Brain microvascular endothelial cell (primary cell): ENCODE measurements at regions not wholly inside any gene's neighbourhood (a gene's known extent, or its start where the extent isn't known, plus 50 kb on each side); places are given as distances from the start of the nearest gene placed in this dataset.
"Not testable (repeated sequence)": the region's sequence is repeated elsewhere in the genome, so short reads cannot be mapped to it uniquely, and the experiment has no call there.

Experiments
- DNase-seq: peaks from one replicate; pipeline ENCODE4 v3.0.0-alpha.2; 2020
- H3K27ac ChIP-seq: fragments of 250-450 bp; sonication (Bioruptor Pico); 2 replicates; pipeline ENCODE4 v1.5.1; 2020; ENCODE audit warnings: mild to moderate bottlenecking, moderate library complexity
- H3K27me3 ChIP-seq: fragments of 250-450 bp; sonication (Bioruptor Pico); replicated peaks from 2 replicates; pipeline ENCODE4 v1.5.1; 2020; ENCODE audit warnings: mild to moderate bottlenecking
- H3K36me3 ChIP-seq: fragments of 250-450 bp; sonication (Bioruptor Pico); replicated peaks from 2 replicates; pipeline ENCODE4 v1.5.1; 2020; ENCODE audit warnings: mild to moderate bottlenecking
- H3K4me3 ChIP-seq: 2 replicates; pipeline ENCODE4 v1.5.1; 2011; ENCODE audit warnings: low read depth, mild to moderate bottlenecking, control low read depth, low read length, moderate library complexity
- in situ Hi-C: cut with HindIII; loops from 2 replicates; pipeline ENCODE4 v1.10.0; 2017; ENCODE audit warnings: low sequenced_read_pairs, low pct_ligation_motif_present

- H3K27ac ChIP-seq, in situ Hi-C loops, DNase-seq, H3K27me3 ChIP-seq, H3K36me3 ChIP-seq, H3K4me3 ChIP-seq: not testable (repeated sequence)
Observed at GRCh38 chr5:177664737-177665136, 64.8 kb downstream of the B4GALT7 start.

GRCh38 chr5:177665172-177665571, 65.2 kb downstream of the B4GALT7 start:
- DNase-seq, H3K27ac ChIP-seq, H3K4me3 ChIP-seq, in situ Hi-C loops, H3K27me3 ChIP-seq, H3K36me3 ChIP-seq: not testable (repeated sequence)

DNA sequence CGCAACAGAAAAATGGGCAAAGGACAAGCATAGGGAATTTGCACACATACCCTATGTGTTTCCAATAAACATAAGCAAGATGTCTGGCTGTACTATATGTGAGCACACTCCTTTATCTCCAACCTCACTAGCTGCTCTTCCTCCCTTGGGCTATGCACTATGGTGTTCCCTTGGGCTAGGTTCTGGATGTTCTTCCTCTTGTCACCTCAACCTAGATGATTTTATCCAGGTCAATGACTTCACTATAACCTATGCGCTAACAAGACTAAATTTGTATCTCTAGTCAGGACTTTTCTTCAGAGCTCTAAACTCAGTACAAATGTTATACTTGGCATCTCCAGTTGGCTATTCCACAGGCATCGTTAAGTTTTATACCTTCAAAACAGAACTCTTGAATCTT, 66.0 kb downstream of the B4GALT7 start:
- DNase-seq, H3K36me3 ChIP-seq, H3K4me3 ChIP-seq, H3K27ac ChIP-seq, H3K27me3 ChIP-seq, in situ Hi-C loops: not testable (repeated sequence)

GRCh38 chr5:177671035-177671754, 71.3 kb downstream of the B4GALT7 start:
- in situ Hi-C loops, DNase-seq, H3K27ac ChIP-seq, H3K36me3 ChIP-seq, H3K27me3 ChIP-seq: not testable (repeated sequence)
- peak overlapping the region; percentile 39 for H3K4me3 ChIP-seq

DNA sequence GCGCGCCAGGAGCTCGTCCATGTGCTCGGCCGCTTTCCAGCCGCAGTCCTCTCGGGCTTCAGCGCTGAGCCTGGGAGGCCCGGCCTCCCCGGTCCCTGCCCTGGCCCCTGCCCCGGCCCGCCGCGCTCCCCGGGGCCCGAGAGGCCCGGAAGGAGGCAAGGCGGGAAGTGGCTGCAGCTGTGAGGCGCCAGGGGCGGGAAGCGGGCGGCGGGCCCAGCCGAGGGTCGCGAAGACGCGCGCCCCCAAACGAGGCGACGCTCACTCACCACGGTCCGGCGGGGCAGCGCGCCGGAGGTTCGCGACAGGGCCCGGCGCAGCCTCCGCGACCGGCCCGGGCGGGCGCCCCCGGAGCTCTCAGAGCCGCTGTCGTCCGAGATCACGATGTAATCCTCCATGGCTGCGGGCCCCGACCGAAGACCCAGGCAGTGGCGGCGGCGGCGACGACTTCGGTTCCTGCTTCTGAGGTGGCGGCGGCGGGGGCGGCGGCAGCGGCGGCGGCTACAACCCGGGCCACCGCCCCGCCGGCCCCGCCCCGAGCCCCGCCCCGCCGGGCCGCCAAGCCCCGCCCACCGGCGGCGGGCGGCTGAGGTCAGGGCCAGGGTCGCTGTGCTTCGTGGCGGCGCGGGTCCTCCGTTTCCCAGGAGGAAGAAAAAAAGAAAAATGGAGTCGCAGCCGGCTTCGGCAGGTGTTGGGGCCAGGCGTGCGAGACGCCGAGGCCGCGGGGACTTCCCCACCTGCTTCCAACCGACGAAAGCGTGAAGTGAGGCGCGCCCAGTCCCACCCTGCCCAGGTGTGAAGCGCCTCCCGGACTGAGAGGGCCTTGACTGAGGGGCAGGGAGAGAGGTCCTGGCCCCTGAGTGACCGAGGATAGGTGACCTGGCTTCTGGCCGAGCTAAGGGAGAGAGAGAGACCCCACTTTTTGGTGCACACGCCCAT, 72.1 kb downstream of the B4GALT7 start:
- H3K27me3 ChIP-seq, in situ Hi-C loops, H3K36me3 ChIP-seq, DNase-seq, H3K27ac ChIP-seq: not testable (repeated sequence)
- H3K4me3 ChIP-seq: peak overlapping the region; percentile 52
